Colonic mucosa (tissue), 4 donors: ENCODE measurements at regions not wholly inside any gene's neighbourhood (a gene's known extent, or its start where the extent isn't known, plus 50 kb on each side); places are given as distances from the start of the nearest gene placed in this dataset.
A peak's percentile ranks its signal among the peaks of the same experiment; 100 is the strongest.

Source experiments
- DNase-seq: peaks from one replicate; pipeline ENCODE4 v3.0.0-alpha.2; 2020
- H3K27ac ChIP-seq: fragments of 200-600 bp; one replicate; pipeline ENCODE4 v1.8.0; 2021
- H3K27me3 ChIP-seq: fragments of 200-600 bp; one replicate; pipeline ENCODE4 v1.8.0; 2021
- H3K36me3 ChIP-seq: fragments of 200-600 bp; one replicate; pipeline ENCODE4 v1.8.0; 2021
- H3K4me1 ChIP-seq: fragments of 200-600 bp; one replicate; pipeline ENCODE4 v1.8.0; 2021; ENCODE audit warnings: mild to moderate bottlenecking
- H3K4me3 ChIP-seq: fragments of 200-600 bp; one replicate; pipeline ENCODE4 v1.8.0; 2021
- H3K9ac ChIP-seq, 2 donors: one replicate each; pipeline ENCODE4 v1.7.0; 2013; ENCODE audit warnings: control low read depth in 2 of 2, low read depth in 2 of 2, low read length in 2 of 2
- H3K9me3 ChIP-seq: fragments of 200-600 bp; one replicate; pipeline ENCODE4 v1.8.0; 2021
- CTCF ChIP-seq: fragments of 200-600 bp; IDR thresholded peaks from one replicate; pipeline ENCODE4 v1.8.0; 2022; ENCODE audit warnings: antibody characterized with exemption, mild to moderate bottlenecking
- intact Hi-C: fragments of 100-400 bp; cut with DNase I; formaldehyde crosslinking; loops from one replicate; pipeline ENCODE4 v1.14.1; 2022
- donor health status: healthy.
- donor health status: DM: no; HTN: no; CAD: no.
- donor health status: DM: no; HTN: no; CAD: no.

GRCh38 chr15:67916565-67916964 lies 76.7 kb upstream of the RNU6-1 start:
- no peak overlapping the region for H3K4me3 ChIP-seq
- H3K27me3 ChIP-seq, result no peaks in the 10 kb centered on the region
- no peaks in the 10 kb centered on the region for H3K9me3 ChIP-seq
- TF ChIP-seq CTCF, result no peak
- H3K36me3 ChIP-seq, result no peaks in the 10 kb centered on the region
- intact Hi-C loops, result no loop called here
- H3K9ac ChIP-seq, result no peak overlapping the region
- H3K27ac ChIP-seq, result peak overlapping the region; percentile 78
- DNase-seq, result no peak
- peaks cover 3% of the 10 kb centered on the region for H3K4me1 ChIP-seq

- H3K4me1 ChIP-seq, result peaks cover 3% of the 10 kb centered on the region
- intact Hi-C loops, result no loop called here
- peak overlapping the region; percentile 78 for H3K27ac ChIP-seq
- H3K4me3 ChIP-seq, result no peak overlapping the region
- H3K36me3 ChIP-seq, result no peaks in the 10 kb centered on the region
- TF ChIP-seq CTCF, result no peak
- no peaks in the 10 kb centered on the region for H3K9me3 ChIP-seq
- peak; percentile 42 for DNase-seq
- H3K27me3 ChIP-seq, result no peaks in the 10 kb centered on the region
- no peak overlapping the region for H3K9ac ChIP-seq
Measured at GRCh38 chr15:67917037-67917436, 77.2 kb upstream of the RNU6-1 start.

GRCh38 chr15:67917636-67918035 lies 77.8 kb upstream of the RNU6-1 start:
- H3K27ac ChIP-seq, result no peak overlapping the region
- peaks cover 3% of the 10 kb centered on the region for H3K4me1 ChIP-seq

GRCh38 chr15:67918205-67918861 lies 78.5 kb upstream of the RNU6-1 start:
- Histone ChIP-seq H3K4me3 (no peak overlapping the region), H3K27me3 (no peaks in the 10 kb centered on the region), H3K9me3 (no peaks in the 10 kb centered on the region), H3K4me1 (peaks cover 3% of the 10 kb centered on the region), H3K36me3 (no peaks in the 10 kb centered on the region), H3K27ac (no peak overlapping the region), H3K9ac (no peak overlapping the region)
- no peak for TF ChIP-seq CTCF
- no peak for DNase-seq
- intact Hi-C loops, result no loop called here

More at GRCh38 chr15:67917636-67918035, 77.8 kb upstream of the RNU6-1 start:
- H3K27me3 ChIP-seq, result no peaks in the 10 kb centered on the region
- no peak for TF ChIP-seq CTCF
- H3K9ac ChIP-seq, result no peak overlapping the region
- H3K9me3 ChIP-seq, result no peaks in the 10 kb centered on the region
- no peak overlapping the region for H3K4me3 ChIP-seq
- intact Hi-C loops, result no loop called here
- H3K36me3 ChIP-seq, result no peaks in the 10 kb centered on the region
- no peak for DNase-seq

GRCh38 chr15:67920524-67921240 lies 80.8 kb upstream of the RNU6-1 start:
- Histone ChIP-seq H3K4me1 (peaks cover 3% of the 10 kb centered on the region), H3K4me3 (no peak overlapping the region), H3K27me3 (no peaks in the 10 kb centered on the region), H3K9ac (no peak overlapping the region), H3K9me3 (no peaks in the 10 kb centered on the region), H3K27ac (no peak overlapping the region), H3K36me3 (no peaks in the 10 kb centered on the region)
- DNase-seq, result no peak
- TF ChIP-seq CTCF, result no peak
- intact Hi-C loops, result no loop called here
